ENCODE measurements at regions not wholly inside any gene's neighbourhood (a gene's known extent, or its start where the extent isn't known, plus 50 kb on each side); places are given as distances from the start of the nearest gene placed in this dataset.
"Not testable (repeated sequence)": the region's sequence is repeated elsewhere in the genome, so short reads cannot be mapped to it uniquely, and the experiment has no call there.

DNA sequence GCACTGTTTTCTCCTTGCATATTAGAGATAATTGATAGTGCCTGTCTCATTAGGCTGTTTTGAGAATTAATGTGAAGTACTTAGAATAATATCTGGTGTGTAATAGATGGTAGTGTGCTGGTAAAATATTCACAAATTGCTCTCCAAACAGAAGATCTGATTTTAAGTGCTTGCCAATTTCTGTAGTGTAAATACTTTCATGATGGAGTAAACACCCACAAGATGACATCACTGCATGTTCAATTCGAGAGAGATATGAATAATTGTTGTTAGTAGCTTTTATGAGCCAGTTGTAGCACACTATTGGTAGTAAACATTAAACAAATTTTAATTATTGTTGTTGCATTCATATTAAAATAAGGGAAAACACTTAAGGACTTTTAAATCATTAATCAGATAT lies 392.3 kb upstream of the RIOK2 start:
- DNase-seq (ENCODE audit: extremely low read depth, low read depth), result no peak
- TF ChIP-seq, protein P1, sequence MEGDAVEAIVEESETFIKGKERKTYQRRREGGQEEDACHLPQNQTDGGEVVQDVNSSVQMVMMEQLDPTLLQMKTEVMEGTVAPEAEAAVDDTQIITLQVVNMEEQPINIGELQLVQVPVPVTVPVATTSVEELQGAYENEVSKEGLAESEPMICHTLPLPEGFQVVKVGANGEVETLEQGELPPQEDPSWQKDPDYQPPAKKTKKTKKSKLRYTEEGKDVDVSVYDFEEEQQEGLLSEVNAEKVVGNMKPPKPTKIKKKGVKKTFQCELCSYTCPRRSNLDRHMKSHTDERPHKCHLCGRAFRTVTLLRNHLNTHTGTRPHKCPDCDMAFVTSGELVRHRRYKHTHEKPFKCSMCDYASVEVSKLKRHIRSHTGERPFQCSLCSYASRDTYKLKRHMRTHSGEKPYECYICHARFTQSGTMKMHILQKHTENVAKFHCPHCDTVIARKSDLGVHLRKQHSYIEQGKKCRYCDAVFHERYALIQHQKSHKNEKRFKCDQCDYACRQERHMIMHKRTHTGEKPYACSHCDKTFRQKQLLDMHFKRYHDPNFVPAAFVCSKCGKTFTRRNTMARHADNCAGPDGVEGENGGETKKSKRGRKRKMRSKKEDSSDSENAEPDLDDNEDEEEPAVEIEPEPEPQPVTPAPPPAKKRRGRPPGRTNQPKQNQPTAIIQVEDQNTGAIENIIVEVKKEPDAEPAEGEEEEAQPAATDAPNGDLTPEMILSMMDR (IDR thresholded peaks at IDR 0.05; ENCODE audit: low read depth, low read length), result no peak

DNA sequence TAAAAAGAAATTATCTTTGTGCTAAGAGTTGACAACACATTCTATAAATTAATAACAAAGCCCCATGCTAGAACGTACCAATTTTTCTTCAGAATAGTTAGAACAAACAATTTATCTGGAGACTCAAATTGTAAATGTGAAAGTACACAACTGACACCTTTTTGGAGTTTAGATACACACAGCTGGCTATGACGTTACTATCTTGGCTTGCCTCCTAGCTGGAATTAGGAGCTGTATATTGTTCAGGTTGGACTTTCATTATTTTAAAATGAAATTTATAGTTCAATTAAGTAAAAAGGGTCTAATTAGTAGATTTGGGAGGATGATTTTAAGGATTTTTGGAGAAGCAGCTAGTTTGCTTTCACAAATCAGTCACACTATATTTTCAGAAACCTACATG lies 393.9 kb upstream of the RIOK2 start:
- TF ChIP-seq, protein P1 (IDR thresholded peaks at IDR 0.05; ENCODE audit: low read depth, low read length), result no peak
- DNase-seq (ENCODE audit: extremely low read depth, low read depth), result no peak

DNA sequence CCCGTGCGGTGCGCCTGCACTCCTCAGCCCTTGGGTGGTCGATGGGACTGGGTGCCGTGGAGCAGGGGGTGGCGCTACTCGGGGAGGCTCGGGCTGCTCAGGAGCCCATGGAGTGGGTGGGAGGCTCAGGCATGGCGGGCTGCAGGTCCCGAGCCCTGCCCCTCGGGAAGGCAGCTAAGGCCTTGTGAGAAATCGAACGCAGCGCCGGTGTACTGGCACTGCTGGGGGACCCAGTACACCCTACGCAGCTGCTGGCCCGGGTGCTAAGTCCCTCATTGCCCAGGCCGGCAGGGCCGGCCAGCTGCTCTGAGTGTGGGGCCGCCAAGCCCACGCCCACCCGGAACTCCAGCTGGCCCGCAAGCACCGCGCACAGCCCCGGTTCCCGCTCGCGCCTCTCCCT lies 396.9 kb upstream of the RIOK2 start:
- not testable (repeated sequence) for DNase-seq (ENCODE audit: extremely low read depth, low read depth)

DNA sequence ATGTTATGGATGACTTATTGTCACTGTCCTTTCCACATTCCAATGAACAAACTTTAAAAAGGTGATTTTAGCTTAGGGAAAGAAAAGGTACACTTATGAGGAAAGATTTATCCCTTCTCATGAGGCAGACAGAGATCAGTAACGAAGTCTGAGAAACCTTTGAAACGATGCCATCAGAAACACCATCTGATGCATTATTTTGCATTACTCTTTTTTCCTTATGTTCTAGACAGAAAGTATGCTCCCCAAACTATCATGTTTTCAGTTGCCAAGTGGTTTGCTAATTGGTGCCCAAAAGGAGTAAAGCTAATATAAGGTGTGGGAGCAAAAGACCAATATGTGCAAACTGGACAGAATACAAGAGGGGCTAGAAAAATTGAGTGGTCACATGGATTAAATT lies 397.7 kb upstream of the RIOK2 start:
- no peak for DNase-seq (ENCODE audit: extremely low read depth, low read depth)
- TF ChIP-seq, protein P1 (IDR thresholded peaks at IDR 0.05; ENCODE audit: low read depth, low read length), result no peak

DNA sequence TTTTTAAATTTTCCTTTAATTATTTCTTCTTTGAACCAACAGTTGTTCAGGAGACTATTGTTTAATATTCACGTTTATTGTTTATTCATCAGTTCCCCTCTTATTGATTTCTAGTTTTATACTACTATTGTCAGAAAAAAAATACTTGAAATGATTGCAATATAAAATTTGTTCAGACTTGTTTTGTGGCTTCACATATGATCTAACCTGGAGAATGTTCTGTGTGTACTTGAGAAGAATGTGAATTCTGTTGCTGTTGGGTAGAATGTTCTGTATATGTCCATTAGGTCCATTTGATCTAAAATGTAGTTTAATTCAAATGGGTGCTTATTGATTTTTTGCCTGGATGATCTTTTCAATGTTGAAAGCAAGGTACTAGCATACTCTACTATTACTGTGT lies 408.7 kb upstream of the RIOK2 start:
- TF ChIP-seq, protein P1 (IDR thresholded peaks at IDR 0.05; ENCODE audit: low read depth, low read length), result no peak
- no peak for DNase-seq (ENCODE audit: extremely low read depth, low read depth)

DNA sequence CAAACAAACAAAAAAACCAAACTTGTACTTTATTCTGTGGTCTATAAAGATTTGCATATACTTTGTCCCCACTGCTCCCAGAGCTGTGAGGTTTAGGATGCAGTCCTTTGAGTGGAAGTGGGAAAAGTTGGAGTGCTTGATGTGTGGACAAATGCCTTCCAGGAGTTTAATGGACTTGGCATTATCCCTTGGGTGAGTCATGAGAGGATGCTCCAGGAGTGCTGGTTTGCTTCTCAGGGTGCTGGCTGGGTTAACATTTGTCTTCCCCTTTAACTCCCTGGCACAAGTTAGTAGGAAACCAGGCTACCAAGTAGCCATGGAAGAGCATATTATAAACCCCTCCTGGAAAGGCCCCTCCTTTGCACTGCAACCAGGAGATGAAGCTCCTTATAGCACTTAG lies 417.4 kb upstream of the RIOK2 start:
- TF ChIP-seq, protein P1 (IDR thresholded peaks at IDR 0.05; ENCODE audit: low read depth, low read length), result no peak
- no peak for DNase-seq (ENCODE audit: extremely low read depth, low read depth)

DNA sequence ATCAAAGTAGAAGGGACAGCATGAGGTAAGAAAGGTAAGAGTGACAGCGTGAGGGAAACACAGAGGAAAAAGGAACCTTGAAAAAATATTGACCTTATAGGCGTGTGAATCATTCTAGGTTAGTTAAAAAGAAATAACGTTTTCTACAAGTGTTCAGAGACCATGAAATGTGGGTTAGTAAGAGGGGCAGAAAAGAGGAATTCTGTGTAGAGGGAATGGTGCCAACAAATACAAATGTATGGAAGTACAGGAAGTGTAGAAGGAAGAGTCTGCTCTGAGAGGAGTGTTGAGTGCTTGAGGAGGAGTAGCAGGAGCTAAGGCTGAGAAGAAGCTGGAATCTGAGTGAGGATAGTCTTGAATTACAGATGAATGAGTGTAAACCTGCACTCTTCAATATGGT lies 418.6 kb upstream of the RIOK2 start:
- DNase-seq (ENCODE audit: extremely low read depth, low read depth), result no peak

DNA sequence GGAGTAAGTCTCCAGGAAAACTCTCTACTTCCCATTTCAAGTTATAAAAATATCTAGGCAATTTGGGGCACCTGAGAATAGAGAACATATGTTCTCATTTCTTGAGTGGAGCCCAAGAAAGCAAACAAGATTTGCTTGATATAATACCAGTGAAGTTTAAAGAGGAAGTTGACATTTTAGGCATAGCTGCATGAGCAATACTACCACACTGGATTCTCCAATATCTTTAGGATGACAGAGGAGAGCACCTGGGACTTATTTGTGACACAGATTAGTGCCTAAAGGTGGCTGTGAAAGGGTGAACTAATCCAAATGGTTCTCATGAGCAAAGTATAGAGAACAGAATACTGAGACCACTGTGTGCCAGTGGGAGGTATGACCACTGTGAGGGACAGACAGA lies 423.5 kb upstream of the RIOK2 start:
- DNase-seq (ENCODE audit: extremely low read depth, low read depth), result no peak
- TF ChIP-seq, protein P1 (IDR thresholded peaks at IDR 0.05; ENCODE audit: low read depth, low read length), result no peak

More for the DNA sequence above, 418.6 kb upstream of the RIOK2 start:
- TF ChIP-seq, protein P1 (IDR thresholded peaks at IDR 0.05; ENCODE audit: low read depth, low read length), result no peak

Data from AG09319 (cell line).